ENCODE measurements at regions not wholly inside any gene's neighbourhood (a gene's known extent, or its start where the extent isn't known, plus 50 kb on each side); places are given as distances from the start of the nearest gene placed in this dataset.

DNA sequence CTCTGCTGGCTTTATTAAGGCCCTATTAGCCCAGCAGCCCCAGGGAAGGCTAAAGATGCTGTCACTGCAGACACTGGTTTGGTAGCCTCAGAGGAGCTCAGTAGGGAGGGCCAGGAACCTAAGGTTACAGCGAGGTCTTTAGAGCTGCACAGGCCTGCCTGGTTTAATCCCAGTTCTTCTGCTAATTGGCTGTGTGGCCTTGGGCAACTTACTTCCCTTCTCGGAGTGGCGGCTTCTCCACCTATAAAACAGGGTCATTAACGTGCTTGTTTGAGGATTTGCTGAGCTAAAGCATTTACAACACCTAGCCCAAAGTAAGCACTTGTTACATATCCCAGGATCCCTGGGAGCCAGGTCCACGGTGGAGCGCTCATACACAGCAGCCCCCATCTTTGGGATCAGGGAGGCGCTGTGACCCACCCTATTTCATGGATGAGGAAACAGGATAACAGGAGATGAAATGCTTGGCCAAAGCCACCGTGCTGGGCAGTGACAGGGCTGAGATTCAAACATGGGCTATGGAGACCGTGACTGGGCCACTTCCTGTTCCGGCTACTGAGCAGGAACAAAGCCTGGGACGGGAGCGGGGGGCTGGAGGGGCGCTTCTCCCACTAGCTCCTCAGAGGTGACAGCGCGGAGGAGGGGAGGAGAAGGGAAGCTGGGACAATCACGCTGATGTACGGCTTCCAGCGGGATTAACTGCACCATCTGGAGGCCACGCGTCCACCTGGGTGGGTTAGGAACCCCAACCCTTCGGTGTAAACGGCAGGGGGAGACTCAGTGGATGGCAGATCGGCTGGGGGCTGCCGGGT lies 61.5 kb downstream of the IGLL1 start:
- ChIA-PET CTCF (no interaction called here), POLR2A (no interaction called here)
- ATAC-seq (no peak), DNase-seq (ENCODE audit: low read depth in 1 of 2, low spot score in 1 of 2) (no peak), FAIRE-seq (no peak)
- WGBS (ENCODE audit: missing lambda C conversion rate): 87% methylated on average over 21 of the region's 24 CpGs
- TF ChIP-seq, protein P1, sequence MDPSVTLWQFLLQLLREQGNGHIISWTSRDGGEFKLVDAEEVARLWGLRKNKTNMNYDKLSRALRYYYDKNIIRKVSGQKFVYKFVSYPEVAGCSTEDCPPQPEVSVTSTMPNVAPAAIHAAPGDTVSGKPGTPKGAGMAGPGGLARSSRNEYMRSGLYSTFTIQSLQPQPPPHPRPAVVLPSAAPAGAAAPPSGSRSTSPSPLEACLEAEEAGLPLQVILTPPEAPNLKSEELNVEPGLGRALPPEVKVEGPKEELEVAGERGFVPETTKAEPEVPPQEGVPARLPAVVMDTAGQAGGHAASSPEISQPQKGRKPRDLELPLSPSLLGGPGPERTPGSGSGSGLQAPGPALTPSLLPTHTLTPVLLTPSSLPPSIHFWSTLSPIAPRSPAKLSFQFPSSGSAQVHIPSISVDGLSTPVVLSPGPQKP (IDR thresholded peaks at IDR 0.05; ENCODE audit: low read depth, low read length): no peak
- TF ChIP-seq RFX5 (IDR thresholded peaks at IDR 0.05) (no peak), TFCP2L1 (CRISPR knock-in tag; IDR thresholded peaks at IDR 0.05) (no peak), CHD2 (IDR thresholded peaks at IDR 0.05; ENCODE audit: low read length, partially characterized antibody) (no peak), EP300 (IDR thresholded peaks at IDR 0.05) (no peak), POLR2AphosphoS2 (conservative IDR thresholded peaks at IDR 0.05; ENCODE audit: low read length) (no peak), HEYL (CRISPR knock-in tag; IDR thresholded peaks at IDR 0.05) (no peak)
- Histone ChIP-seq H3K4me2 (no peak overlapping the region), H3K4me1 (peaks cover 34% of the 10 kb centered on the region), H3K27ac (peak overlapping the region; percentile 48 to 99; a peak in 5 of 6 replicates), H3K9me3 (no peaks in the 10 kb centered on the region), H3K4me3 (no peak overlapping the region)

DNA sequence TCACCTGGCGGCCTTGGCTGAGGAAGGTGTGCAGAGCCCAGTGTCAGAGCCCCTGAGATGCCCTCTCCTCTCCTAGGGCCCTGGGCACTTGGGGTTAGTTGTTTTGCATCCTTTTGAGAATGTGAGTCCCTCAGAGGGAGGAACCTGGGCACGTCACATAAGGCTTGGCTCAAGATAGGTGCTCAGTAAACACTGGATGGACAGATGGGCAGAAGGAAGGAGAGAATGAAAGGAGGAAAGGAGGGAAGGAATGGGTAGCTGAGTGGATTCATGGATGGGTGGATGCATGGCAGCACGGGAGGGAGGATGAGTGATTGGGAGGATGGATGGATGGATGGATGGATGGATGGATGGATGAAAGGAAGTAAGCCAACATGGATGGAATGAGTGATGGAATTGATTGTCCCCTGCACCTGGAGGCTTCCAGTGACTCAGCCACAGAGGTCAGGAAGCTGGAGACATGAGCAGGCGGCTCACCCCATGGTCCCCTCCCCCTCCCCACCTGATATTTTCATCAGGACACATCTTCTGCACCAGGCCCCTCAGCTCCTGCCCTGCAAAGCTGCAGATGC lies 62.2 kb downstream of the IGLL1 start:
- ChIA-PET POLR2A (no interaction called here), CTCF (no interaction called here)
- ATAC-seq: no peak
- H3K4me2 ChIP-seq: no peak overlapping the region
- no peak for TF ChIP-seq ZSCAN20 (CRISPR knock-in tag; IDR thresholded peaks at IDR 0.05)
- no peak for TF ChIP-seq TP53 (CRISPR knock-in tag; IDR thresholded peaks at IDR 0.05)
- TF ChIP-seq HDAC2 (IDR thresholded peaks at IDR 0.05): no peak
- TF ChIP-seq HOXB5 (CRISPR knock-in tag; IDR thresholded peaks at IDR 0.05): no peak
- TF ChIP-seq POLR2AphosphoS2 (conservative IDR thresholded peaks at IDR 0.05; ENCODE audit: low read length): no peak
- no peak for TF ChIP-seq KDM5A (IDR thresholded peaks at IDR 0.05)
- no peak for TF ChIP-seq FOXS1 (CRISPR knock-in tag; IDR thresholded peaks at IDR 0.05)
- no peak for TF ChIP-seq NPAS2 (CRISPR knock-in tag; IDR thresholded peaks at IDR 0.05; ENCODE audit: borderline replicate concordance)
- TF ChIP-seq, protein P2, sequence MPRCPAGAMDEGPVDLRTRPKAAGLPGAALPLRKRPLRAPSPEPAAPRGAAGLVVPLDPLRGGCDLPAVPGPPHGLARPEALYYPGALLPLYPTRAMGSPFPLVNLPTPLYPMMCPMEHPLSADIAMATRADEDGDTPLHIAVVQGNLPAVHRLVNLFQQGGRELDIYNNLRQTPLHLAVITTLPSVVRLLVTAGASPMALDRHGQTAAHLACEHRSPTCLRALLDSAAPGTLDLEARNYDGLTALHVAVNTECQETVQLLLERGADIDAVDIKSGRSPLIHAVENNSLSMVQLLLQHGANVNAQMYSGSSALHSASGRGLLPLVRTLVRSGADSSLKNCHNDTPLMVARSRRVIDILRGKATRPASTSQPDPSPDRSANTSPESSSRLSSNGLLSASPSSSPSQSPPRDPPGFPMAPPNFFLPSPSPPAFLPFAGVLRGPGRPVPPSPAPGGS (IDR thresholded peaks at IDR 0.05): no peak
- no peak for TF ChIP-seq NR3C1 (IDR thresholded peaks at IDR 0.05)
- no peak for TF ChIP-seq PHF8 (IDR thresholded peaks at IDR 0.05; ENCODE audit: borderline replicate concordance, low read depth)
- no peak for TF ChIP-seq KDM1A (IDR thresholded peaks at IDR 0.05; ENCODE audit: low read depth)
- TF ChIP-seq, protein P3, sequence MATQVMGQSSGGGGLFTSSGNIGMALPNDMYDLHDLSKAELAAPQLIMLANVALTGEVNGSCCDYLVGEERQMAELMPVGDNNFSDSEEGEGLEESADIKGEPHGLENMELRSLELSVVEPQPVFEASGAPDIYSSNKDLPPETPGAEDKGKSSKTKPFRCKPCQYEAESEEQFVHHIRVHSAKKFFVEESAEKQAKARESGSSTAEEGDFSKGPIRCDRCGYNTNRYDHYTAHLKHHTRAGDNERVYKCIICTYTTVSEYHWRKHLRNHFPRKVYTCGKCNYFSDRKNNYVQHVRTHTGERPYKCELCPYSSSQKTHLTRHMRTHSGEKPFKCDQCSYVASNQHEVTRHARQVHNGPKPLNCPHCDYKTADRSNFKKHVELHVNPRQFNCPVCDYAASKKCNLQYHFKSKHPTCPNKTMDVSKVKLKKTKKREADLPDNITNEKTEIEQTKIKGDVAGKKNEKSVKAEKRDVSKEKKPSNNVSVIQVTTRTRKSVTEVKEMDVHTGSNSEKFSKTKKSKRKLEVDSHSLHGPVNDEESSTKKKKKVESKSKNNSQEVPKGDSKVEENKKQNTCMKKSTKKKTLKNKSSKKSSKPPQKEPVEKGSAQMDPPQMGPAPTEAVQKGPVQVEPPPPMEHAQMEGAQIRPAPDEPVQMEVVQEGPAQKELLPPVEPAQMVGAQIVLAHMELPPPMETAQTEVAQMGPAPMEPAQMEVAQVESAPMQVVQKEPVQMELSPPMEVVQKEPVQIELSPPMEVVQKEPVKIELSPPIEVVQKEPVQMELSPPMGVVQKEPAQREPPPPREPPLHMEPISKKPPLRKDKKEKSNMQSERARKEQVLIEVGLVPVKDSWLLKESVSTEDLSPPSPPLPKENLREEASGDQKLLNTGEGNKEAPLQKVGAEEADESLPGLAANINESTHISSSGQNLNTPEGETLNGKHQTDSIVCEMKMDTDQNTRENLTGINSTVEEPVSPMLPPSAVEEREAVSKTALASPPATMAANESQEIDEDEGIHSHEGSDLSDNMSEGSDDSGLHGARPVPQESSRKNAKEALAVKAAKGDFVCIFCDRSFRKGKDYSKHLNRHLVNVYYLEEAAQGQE (IDR thresholded peaks at IDR 0.05): no peak
- TF ChIP-seq GATA3 (IDR thresholded peaks at IDR 0.05; ENCODE audit: borderline replicate concordance): no peak
- no peak for TF ChIP-seq ZFP36 (IDR thresholded peaks at IDR 0.05; ENCODE audit: borderline replicate concordance, partially characterized antibody)
- TF ChIP-seq RFX5 (IDR thresholded peaks at IDR 0.05): no peak
- TF ChIP-seq MYC (IDR thresholded peaks at IDR 0.05; ENCODE audit: borderline replicate concordance, low read length): no peak
- no peak for FAIRE-seq
- no peak overlapping the region for H3K4me3 ChIP-seq
- no peak for DNase-seq (ENCODE audit: low read depth in 1 of 2, low spot score in 1 of 2)
- no peaks in the 10 kb centered on the region for H3K9me3 ChIP-seq
- peaks cover 31% of the 10 kb centered on the region for H3K4me1 ChIP-seq
- peak overlapping the region in 1 of 2 experiments; percentile 99; a peak in 4 of 6 replicates for H3K27ac ChIP-seq
- 80% methylated on average over 4 of the region's 4 CpGs for WGBS (ENCODE audit: missing lambda C conversion rate)

Data from A549 (cell line).